Ectodermal cell (in vitro differentiated cells): ENCODE measurements at regions not wholly inside any gene's neighbourhood (a gene's known extent, or its start where the extent isn't known, plus 50 kb on each side); places are given as distances from the start of the nearest gene placed in this dataset.

Experiments used
- H3K27ac ChIP-seq: 2 replicates; pipeline ENCODE4 v1.7.0; 2013; ENCODE audit warnings: mild to moderate bottlenecking, low read depth, low read length; ENCODE audit not compliant: insufficient read depth, poor library complexity, severe bottlenecking
- H3K27me3 ChIP-seq: 2 replicates; pipeline ENCODE4 v1.7.0; 2013; ENCODE audit warnings: mild to moderate bottlenecking, low read length; ENCODE audit not compliant: insufficient read depth, control insufficient read depth, poor library complexity, severe bottlenecking
- H3K36me3 ChIP-seq: one replicate; pipeline ENCODE4 v1.7.0; 2013; ENCODE audit warnings: low read length; ENCODE audit not compliant: control insufficient read depth, insufficient read depth
- H3K4me1 ChIP-seq: one replicate; pipeline ENCODE4 v1.7.0; 2013; ENCODE audit warnings: low read length; ENCODE audit not compliant: control insufficient read depth, insufficient read depth
- H3K4me3 ChIP-seq: 2 replicates; pipeline ENCODE4 v1.7.0; 2013; ENCODE audit warnings: low read depth, low read length, control low read depth; ENCODE audit not compliant: insufficient read depth
- H3K9me3 ChIP-seq: 2 replicates; pipeline ENCODE4 v1.7.0; 2013; ENCODE audit warnings: mild to moderate bottlenecking, low read length, moderate library complexity; ENCODE audit not compliant: control insufficient read depth
- WGBS, 2 experiments: methylation state at CpG; one replicate each; pipeline ENCODE4 v1.1.7; 2013; ENCODE audit warnings: missing lambda C conversion rate in 2 of 2; 5-methylcytosine and 5-hydroxymethylcytosine counted together

- H3K4me3 ChIP-seq: no peak overlapping the region
- WGBS, 2 experiments: 90 to 91% methylated on average over 2 of the region's 2 CpGs
Measured at GRCh38 chr14:65900164-65900563, 487.6 kb downstream of the FUT8 start.

GRCh38 chr14:65901595-65901994, 489.1 kb downstream of the FUT8 start:
- no peaks in the 10 kb centered on the region for H3K36me3 ChIP-seq
- H3K27me3 ChIP-seq: no peaks in the 10 kb centered on the region
- no peak overlapping the region for H3K27ac ChIP-seq
- H3K4me1 ChIP-seq: no peaks in the 10 kb centered on the region
- H3K4me3 ChIP-seq: no peak overlapping the region
- no peaks in the 10 kb centered on the region for H3K9me3 ChIP-seq
- 77 to 88% methylated on average over 1 of the region's 1 CpG for WGBS, 2 experiments

More at GRCh38 chr14:65900164-65900563, 487.6 kb downstream of the FUT8 start:
- Histone ChIP-seq H3K4me1 (no peaks in the 10 kb centered on the region), H3K27me3 (no peaks in the 10 kb centered on the region), H3K9me3 (no peaks in the 10 kb centered on the region), H3K27ac (no peak overlapping the region), H3K36me3 (no peaks in the 10 kb centered on the region)

GRCh38 chr14:65904988-65905387, 492.5 kb downstream of the FUT8 start:
- no peak overlapping the region for H3K4me3 ChIP-seq
- no peaks in the 10 kb centered on the region for H3K4me1 ChIP-seq
- H3K9me3 ChIP-seq: no peaks in the 10 kb centered on the region
- H3K36me3 ChIP-seq: no peaks in the 10 kb centered on the region
- no peaks in the 10 kb centered on the region for H3K27me3 ChIP-seq
- H3K27ac ChIP-seq: no peak overlapping the region
- 91 to 92% methylated on average over 4 of the region's 4 CpGs for WGBS, 2 experiments

GRCh38 chr14:65906344-65906743, 493.8 kb downstream of the FUT8 start:
- Histone ChIP-seq H3K4me1 (no peaks in the 10 kb centered on the region), H3K27ac (no peak overlapping the region), H3K9me3 (no peaks in the 10 kb centered on the region), H3K4me3 (no peak overlapping the region), H3K36me3 (no peaks in the 10 kb centered on the region), H3K27me3 (no peaks in the 10 kb centered on the region)
- WGBS, 2 experiments: 91 to 94% methylated on average over 4 of the region's 4 CpGs

GRCh38 chr14:65906948-65907347, 494.4 kb downstream of the FUT8 start:
- H3K27ac ChIP-seq: no peak overlapping the region
- H3K9me3 ChIP-seq: no peaks in the 10 kb centered on the region
- no peaks in the 10 kb centered on the region for H3K36me3 ChIP-seq
- no peaks in the 10 kb centered on the region for H3K4me1 ChIP-seq
- H3K27me3 ChIP-seq: no peaks in the 10 kb centered on the region
- no peak overlapping the region for H3K4me3 ChIP-seq
- 94 to 95% methylated on average over 2 of the region's 2 CpGs for WGBS, 2 experiments

GRCh38 chr14:65910108-65910786, 497.7 kb downstream of the FUT8 start:
- H3K27ac ChIP-seq: no peak overlapping the region
- H3K4me3 ChIP-seq: no peak overlapping the region
- 74 to 76% methylated on average over 4 of the region's 4 CpGs for WGBS, 2 experiments
- no peaks in the 10 kb centered on the region for H3K36me3 ChIP-seq
- H3K4me1 ChIP-seq: no peaks in the 10 kb centered on the region
- no peaks in the 10 kb centered on the region for H3K9me3 ChIP-seq
- no peaks in the 10 kb centered on the region for H3K27me3 ChIP-seq

- Histone ChIP-seq H3K9me3 (no peaks in the 10 kb centered on the region), H3K27ac (no peak overlapping the region), H3K27me3 (no peaks in the 10 kb centered on the region), H3K4me1 (peaks cover 7% of the 10 kb centered on the region), H3K36me3 (no peaks in the 10 kb centered on the region), H3K4me3 (no peak overlapping the region)
Measured at GRCh38 chr14:65915125-65915524, 502.6 kb downstream of the FUT8 start.

- H3K4me1 ChIP-seq: peaks cover 7% of the 10 kb centered on the region
- H3K27me3 ChIP-seq: no peaks in the 10 kb centered on the region
- H3K27ac ChIP-seq: no peak overlapping the region
- H3K36me3 ChIP-seq: no peaks in the 10 kb centered on the region
- whole genome bisulfite sequencing, 2 experiments: 89 to 93% methylated on average over 2 of the region's 2 CpGs
- H3K9me3 ChIP-seq: no peaks in the 10 kb centered on the region
- no peak overlapping the region for H3K4me3 ChIP-seq
Measured at GRCh38 chr14:65916055-65916454, 503.5 kb downstream of the FUT8 start.

- Histone ChIP-seq H3K27ac (no peak overlapping the region), H3K36me3 (no peaks in the 10 kb centered on the region), H3K4me3 (no peak overlapping the region), H3K27me3 (no peaks in the 10 kb centered on the region), H3K9me3 (no peaks in the 10 kb centered on the region), H3K4me1 (peaks cover 7% of the 10 kb centered on the region)
- 89 to 91% methylated on average over 2 of the region's 2 CpGs for WGBS, 2 experiments
Measured at GRCh38 chr14:65920996-65921395, 508.5 kb downstream of the FUT8 start.

GRCh38 chr14:65922142-65922541, 509.6 kb downstream of the FUT8 start:
- Histone ChIP-seq H3K4me1 (peaks cover 7% of the 10 kb centered on the region), H3K36me3 (no peaks in the 10 kb centered on the region), H3K4me3 (no peak overlapping the region), H3K27me3 (no peaks in the 10 kb centered on the region), H3K9me3 (no peaks in the 10 kb centered on the region), H3K27ac (no peak overlapping the region)
- 92 to 94% methylated on average over 1 to 3 of the region's 3 CpGs for WGBS, 2 experiments

- Histone ChIP-seq H3K27ac (no peak overlapping the region), H3K4me3 (no peak overlapping the region), H3K9me3 (no peaks in the 10 kb centered on the region), H3K36me3 (no peaks in the 10 kb centered on the region), H3K27me3 (no peaks in the 10 kb centered on the region), H3K4me1 (peaks cover 7% of the 10 kb centered on the region)
- WGBS, 2 experiments: 47 to 49% methylated on average over 6 of the region's 6 CpGs
Measured at GRCh38 chr14:65926504-65926903, 514.0 kb downstream of the FUT8 start.
